ENCODE measurements at regions not wholly inside any gene's neighbourhood (a gene's known extent, or its start where the extent isn't known, plus 50 kb on each side); places are given as distances from the start of the nearest gene placed in this dataset.
A peak's percentile ranks its signal among the peaks of the same experiment; 100 is the strongest.

DNA sequence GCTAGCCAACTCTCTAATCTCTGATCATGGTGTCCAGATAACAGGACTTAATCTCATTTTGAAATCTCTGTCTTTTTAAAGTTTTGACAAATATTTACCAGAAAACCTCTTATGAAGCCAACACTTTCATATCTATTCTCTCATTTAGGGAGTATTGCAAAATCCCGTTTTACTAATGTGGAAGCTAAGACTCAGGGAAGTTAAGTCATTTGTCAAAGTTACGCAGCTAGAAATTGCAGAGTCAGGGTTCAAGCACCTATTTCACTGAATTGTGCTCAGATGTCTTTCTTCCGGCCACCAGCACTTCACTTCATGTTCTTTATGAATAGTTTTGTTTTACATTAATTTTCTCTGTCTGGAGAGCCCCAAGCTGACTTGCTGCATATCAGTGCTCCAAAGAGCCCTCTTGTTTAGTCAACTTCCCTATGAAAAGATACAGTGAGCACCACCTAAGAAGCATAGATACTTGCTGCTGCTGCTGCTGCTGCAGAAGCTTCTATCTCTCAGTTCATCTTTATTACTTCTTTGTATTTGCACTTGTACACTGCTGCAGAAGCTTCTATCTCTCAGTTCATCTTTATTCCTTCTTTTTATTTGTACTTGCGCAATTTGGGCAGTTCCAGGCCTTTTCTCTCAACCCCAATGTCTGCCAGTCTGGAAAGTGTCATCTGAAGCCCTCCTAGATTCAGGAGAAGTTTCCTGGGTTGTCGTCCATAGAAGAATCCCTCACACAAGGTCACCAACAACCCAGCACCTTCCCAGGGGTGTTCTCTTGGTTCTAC lies 329.7 kb downstream of the MAFB start:
- no peak for DNase-seq

DNA sequence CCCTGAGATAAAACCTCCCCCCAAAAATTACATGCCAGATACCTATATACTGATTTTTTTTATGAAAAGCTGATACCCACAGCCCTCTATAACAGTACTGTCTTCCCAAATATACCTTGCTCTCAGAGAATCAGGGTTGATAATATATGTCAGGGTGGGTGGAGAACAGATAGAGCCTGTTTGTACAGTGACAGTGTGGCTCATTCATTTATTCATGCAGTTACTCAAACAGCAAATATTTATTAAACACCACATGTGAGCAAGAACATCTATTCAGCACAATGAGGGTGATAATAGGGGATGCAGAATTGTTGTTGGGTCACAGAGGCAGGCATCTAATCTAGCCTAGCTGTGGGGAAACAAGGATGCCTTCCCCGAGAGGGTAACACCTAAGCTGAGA lies 334.2 kb downstream of the MAFB start:
- no peak for DNase-seq

DNA sequence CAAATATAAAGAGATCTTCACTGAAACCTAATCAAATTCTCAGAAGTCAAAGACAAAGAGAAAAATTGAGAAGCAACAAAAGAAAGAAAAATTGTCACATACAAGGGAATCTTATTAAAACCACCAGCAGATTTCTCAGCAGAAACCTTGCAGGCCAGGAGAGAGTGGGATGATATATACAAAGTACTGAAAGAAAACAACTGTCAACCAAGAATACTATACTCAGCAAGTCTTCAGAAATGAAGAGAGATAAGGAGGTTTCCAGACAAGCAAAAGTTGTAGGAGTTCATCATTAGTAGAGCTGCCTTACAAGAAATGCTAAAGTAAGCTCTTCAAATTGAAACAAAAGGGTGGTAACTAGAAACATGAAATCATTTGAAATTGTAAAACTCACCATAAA lies 345.6 kb downstream of the MAFB start:
- DNase-seq: no peak

DNA sequence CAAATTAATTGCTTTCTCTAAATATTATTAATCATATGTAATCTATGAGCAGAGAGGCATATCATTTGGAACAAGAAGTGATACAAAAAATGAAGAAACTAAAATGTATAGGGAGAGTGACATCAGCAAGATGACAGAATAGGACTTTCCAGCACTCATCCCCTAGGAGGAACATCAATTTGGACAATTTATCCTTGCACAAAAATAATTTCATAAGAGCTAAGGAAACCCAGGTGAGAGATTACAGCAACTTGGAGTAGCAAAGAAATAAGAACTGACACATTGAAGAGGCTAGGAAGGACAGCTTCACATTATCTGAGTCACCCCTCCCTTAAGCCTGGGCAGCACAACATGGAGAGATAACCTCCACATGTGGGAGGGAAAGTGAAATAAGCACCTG lies 347.5 kb downstream of the MAFB start:
- no peak for DNase-seq

DNA sequence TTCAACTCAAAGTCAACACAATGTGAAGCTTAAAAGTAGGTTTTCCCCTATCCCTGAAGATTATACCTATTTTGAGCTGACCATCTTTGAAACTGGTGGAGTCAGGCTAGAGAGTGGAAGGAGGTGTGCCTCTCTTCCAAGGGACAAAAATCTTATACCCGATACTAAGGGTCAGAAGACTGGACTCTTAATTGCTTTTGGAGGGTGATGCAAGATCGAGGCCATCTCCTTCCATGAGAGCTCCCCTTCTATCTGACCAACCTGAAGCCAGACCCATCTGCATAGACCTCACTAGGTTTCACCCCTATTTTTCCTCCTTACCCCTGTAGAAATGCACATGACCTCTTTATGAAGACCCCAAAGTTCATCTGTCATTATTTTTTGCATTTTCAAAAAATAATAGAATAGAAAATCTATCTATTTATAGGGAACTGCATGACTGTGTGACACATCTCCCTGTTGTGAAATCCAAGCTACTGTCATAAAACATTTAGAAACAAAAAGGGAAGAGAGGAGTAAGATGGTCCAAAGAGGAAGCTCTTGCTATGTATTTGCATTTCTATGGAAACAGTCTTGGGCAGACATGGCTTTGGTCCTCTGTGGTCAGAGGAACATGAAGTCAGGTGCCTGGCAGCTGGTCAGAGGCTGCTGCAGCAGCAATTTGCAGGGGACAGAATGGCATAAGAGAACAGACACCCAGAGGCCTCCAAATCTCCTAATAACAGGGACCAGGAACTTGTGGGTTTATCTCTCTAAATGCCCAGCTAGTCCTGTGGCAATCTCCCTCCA lies 349.2 kb downstream of the MAFB start:
- no peak for DNase-seq

DNA sequence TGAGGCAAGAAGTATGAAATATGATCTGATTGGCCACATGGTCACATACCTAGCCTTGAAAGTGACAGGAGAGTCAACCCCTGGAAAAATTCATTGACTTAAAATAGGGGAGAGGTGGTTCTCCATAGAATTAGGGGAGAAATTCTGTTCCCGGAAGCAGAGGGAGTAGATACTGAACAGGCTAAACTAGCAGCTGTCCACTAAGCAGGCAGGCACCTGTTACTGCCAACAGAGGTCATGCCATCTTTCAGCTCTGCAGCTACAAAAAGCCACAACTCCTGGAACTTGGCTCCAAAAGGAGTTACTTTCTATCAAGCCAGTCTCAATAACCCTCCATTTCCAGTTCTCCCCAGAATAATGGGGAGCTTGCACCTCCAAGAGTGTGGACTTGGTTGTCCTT lies 352.5 kb downstream of the MAFB start:
- no peak for DNase-seq

DNA sequence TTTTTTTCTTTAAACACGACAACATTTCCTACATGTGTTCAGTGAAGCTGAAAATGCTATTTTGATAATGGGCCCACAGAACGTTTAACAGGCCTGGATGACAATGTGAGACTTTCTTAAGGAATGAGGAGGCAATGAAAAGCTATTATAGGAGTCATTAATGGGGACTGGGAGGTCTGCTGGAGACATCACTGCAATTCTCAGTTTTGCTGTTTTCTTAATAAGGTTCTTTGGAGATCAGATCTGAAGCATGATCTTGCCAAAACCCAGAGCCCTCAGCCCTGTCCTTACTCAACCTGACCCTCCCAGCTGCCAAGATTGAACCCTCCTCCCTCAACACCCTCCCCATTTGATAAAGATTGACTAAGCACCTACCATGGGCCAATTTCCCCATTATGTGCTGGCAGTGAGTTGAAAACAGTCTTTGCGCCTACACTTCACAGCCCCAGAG lies 353.1 kb downstream of the MAFB start:
- DNase-seq: no peak

DNA sequence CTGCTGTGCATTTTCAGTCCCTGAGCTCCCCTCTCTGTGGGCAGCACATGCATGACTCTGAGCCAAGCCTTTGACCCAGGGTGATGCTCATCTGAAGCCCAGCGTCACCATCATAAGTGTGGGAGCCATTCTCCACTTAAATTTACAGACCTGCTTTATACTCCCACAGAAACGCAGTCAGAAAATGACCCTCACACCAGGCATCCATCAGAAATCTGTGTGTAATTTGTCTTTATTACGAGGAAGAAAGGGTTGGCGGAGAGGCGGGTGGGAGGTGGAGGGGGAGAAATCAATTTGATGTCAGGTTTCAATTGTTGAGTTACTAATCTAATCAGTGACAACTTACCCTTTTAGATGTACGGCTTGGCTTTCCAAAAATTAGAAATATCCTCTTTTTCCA lies 353.6 kb downstream of the MAFB start:
- no peak for DNase-seq

DNA sequence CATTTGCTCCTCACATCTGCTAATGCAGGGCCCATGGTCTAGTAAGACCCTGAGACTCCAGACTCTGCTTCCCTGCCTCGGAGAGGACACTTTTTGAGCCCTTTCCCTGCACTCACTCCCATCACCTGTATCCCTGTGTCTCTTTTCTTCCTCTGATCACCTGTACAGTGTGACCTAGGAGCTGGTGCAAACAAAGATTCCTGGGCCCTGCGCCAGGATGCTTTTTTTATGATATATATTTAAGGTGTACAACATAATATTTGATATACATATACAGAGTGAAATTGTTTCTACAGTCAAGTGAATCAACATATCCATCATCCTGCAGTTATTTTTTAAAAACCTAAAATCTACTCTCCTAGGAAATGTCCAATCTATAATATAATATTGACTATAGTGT lies 355.4 kb downstream of the MAFB start:
- no peak for DNase-seq

DNA sequence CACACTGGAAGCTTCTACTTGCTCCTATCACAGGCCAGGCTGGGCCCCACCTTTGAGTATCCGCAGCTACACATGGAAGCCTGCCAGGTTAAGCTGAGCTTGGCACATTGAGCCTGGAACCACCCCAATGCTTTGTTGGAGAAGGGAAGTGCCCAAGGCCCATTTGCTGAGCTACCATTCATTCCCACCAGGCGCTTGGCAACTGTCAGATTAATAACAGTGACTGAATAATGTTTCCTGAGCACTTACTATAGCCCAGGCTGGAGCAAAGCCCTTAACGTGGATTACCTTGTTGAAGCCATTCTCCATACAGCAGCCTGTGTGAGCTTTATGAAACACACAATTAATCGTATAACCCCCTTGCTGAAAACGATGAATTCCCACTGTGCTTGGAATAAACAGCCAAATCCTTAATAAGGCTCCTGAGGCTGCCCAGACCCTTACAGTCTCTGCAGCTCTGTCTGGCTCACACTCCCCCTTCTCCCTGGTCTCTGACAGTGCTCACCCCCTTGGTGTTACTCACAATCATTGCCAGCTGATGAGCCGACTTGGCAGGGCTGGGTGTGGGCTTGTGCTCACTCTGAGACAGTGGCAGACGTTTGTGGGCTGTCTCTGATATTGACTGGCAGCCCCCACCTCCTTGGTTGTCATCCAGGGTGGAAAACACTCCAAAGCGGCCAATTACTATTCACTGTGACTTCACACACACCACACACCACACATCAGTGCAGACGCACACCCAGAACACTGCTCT lies 357.1 kb downstream of the MAFB start:
- DNase-seq: peak; percentile 4

DNA sequence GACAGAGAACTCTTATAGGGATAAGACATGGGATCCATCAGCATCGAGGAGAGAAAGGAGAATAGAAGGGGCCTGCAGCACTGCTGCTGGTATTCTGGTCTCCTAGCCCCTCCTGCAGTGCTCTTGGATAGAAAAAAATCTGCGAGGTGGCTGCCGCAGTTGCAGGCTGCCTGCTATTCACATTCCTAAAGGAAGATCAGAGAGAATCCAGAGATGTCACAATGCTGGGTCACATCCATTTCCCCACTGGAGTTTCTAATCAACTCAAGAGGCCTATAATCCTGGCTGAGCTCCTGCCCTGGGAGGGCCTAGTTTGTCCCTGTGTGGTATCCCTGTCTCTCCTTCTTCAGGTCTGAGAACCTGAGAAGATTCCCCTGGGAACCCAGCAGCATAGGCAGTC lies 357.8 kb downstream of the MAFB start:
- DNase-seq: no peak

DNA sequence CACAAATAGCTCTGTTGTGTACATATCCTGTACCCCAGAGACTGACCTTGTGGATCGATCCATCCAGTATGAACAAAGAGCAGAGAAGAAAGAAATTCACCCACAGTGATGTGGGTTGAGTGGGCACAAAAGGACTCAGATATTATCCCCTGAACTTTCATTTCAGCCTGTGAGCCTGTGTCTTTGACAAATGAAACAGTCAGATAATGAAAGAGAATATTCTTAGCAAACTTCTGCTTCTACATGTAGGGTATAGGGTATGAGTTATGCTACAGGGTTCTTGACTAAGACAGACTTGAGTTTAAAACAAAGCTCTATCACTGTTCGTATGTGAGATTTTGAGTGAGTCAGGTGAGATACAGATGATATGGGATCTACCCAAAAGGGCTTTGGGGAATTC lies 359.7 kb downstream of the MAFB start:
- DNase-seq: no peak

DNA sequence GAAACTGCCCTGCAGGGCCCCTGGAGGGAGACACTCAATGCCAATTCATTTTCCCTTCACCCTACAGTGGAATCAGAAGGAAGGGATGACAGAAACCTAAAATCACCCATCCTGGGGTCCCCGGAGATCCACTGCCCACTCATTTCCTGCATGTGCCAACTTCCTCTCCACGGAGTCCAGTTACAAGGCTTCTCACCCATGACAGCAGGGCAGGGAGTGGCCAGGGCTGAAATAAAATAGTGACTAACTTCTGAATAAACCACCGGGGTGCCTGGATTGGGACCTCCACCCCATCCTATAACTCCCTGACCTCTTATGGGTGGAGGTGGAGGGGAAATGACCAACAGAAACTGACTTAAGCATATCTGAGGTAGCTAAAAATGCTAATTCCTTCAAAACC lies 362.3 kb downstream of the MAFB start:
- no peak for DNase-seq

DNA sequence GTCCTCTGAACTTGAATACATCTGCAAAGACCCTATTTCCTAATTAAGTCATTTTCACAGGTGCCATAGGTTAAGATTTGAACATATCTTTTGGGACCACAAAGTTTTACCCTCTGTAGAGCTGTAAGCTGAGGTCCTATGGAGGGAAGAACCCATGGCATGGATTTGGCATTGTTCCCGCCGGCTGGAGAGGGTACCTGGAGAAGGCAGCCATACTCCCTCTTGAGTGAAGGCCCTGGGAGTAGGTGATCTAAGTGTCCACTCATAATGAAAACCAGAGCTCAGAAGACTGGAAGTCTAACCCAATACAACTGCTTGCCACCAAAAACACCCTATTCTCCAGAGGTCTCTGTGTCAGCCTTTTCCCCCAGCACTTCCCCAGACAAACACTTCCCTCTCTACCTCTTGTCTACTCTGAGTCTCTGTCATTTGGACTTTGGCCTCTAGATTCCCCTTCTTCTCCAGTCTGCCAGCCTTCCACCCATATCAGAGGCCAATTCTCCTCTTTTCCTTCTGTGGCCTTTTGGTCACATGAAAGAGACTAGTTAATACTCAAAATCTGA lies 363.9 kb downstream of the MAFB start:
- no peak for DNase-seq

DNA sequence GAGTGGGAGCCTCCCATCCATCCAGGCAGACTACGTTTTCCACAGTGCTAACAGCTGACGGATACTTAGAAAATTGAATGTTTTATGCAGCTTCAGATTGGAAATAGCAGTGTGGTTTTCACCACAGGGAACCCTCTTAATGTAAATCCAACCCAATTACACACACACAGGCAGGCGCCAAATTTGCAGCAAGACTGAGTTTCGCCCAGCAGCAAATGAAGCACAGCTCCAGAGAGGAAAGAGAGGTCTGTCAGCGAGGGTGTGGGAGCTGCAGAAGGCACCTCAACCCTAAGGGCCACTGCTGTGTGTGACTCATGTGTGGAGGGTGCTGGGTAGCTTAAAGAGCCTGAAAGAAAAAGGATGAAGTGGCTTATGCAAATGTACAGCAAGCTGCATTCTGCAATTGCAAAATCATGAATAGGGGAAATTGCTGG lies 365.7 kb downstream of the MAFB start:
- no peak for DNase-seq

DNA sequence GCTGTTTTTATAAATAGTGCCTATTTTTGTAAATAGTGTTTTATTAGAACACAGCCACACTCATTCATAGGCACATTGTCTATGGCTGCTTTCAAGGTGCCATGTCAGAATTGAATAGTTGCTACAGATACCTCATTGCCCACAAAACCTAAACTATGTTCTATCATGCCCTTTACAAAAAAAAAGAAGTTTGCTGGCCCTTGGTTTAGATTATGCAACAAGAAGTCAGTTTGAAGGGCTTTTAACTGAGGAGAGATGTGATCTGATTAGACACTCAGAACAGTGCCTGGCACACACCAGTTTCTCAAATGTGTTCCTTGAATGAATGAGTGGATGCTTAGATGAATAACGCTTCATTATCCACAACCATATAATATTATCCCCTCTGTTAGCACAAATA lies 366.1 kb downstream of the MAFB start:
- DNase-seq: no peak

DNA sequence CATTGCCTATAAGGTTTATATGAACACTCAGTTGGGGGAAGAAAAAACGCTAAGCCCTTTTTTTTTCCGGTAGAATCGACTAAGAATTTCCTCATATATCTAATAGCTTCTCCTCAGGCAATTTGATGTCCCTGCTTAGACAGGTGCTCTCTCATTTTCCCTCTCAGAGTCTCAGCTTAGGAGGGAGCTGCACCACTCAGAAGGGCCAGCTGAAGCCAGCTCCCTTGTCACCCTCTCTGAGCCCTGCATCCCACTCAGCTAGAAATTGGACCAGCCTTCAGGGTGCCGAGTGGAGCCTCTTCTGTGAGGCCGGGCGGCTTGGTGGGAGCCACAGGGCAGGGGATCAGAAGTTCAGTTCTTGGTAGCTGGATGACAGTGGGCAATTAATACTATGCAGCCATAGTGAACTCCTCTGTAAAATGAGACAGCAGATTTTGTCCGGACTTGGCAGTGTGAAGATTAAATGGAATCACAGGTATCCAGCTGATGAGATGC lies 368.5 kb downstream of the MAFB start:
- DNase-seq: no peak

DNA sequence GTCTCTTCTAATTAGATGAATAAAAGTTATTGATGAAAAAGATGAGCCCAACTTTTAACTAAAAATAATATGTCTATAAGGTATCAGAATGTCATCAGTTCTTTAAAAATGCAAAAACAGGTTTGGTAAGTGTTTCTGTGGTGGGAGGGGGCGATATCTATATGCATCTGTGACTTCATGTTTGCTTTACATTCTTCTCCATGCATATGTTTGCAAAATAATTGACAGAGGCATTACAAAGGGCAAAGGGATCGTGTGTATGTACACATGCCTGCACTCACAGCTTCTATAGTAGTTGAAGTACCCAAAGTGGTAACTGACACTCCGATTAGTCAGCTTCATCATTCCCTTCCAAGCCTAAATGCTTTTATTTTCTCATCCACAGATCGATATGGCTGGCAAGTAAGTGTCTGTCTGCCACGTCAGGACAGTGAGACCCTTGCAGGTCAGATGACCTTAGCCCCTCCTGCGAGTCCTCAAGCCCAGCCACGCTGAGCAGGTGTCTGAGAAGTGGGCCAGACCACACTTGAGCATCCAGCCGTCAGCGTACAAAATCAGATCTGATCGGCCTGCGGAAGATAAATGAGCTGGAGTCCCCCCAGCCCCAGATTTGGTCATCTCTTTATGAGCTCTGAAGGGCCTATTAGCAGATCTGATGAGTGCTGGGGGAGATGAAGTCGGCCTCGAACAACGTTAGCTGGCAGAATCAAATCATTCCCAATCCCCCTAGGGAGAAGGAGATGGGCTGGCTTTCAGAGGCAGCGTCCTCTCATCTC lies 369.1 kb downstream of the MAFB start:
- DNase-seq: peak; percentile 0

DNA sequence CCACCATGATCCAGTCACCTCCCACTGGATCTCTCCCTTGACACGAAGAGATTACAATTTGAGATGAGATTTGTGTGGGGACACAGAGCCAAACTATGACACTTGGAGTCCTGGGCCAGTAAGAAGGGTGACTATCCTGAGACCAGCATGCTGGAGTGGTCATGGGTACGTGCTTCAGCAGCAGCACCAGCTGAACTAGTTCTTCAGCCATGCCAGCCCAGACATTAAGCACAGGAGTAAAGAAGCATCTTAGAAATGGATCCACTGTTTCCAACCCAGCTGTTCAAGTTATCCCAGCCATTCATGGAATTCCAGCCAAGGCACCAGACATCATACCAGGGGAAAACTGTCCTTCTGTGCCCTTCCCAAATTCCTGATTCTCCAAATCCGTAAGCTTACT lies 370.0 kb downstream of the MAFB start:
- DNase-seq: no peak

DNA sequence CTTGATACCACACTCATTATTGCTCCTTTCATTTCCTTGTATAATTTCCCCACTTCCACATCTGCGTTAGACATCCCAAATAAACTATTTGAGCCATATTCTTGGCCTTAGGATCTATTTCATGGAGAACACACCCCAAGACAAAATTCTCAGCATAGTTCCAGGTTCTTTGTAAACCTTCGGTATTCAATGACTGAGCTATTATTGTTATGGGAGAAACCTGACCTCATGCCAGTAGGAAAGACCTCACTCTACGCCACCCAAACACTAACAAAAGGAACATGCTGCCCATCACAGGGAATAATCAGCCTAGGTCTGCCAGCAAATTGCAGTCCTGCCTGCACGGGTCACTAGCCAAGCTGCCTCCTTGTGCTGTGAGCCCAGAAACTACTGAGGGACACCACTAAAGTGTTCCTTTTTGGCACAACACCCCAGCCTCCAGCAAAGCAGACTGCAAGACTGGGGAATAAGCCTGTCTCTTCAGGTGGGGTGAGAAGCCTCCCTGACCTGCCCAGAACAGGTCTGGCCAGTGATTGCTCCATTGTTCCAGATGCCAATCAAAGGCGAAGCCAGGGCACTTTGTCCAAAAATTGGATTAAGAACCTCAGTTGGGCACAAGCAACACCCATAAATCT lies 371.8 kb downstream of the MAFB start:
- no peak for DNase-seq

DNA sequence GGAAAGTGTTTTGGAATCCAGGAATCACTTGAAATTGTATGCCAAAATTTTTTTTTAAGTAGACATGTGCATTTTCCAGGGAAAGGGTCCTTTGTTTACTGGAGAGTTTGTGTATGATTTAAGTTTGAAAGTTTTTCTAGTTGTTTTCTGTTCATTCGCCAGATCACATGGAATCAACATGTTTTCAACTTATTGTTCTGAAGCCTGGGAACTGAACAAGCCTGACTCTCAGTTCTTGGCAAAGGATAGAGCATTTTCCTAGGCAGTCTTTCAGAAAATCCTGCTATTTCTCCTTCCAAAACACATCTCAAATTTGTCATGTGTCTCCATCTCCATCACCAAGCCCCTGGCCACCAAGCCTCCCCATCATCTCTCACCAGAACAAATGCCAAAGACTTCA lies 374.8 kb downstream of the MAFB start:
- no peak for DNase-seq

DNA sequence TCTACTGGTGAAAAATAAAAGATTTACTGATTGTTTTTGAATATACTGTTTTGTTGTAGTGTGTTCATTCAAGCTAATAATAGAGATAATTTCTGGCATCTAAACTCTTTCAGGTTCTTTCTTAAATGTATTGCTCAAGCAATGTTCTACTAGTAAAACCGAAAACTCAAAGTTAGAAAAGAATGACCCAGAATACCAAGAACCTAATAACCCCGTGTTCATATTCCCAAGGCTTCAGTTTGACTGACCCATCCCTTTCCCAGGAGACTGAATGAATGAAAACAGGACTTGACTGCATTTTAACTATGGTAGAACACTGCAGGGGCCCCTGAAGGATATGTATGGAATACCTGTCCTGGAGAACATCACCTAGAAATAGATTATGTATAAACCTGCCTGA lies 375.3 kb downstream of the MAFB start:
- DNase-seq: no peak
